Neutrophil (primary cell): ENCODE measurements at regions not wholly inside any gene's neighbourhood (a gene's known extent, or its start where the extent isn't known, plus 50 kb on each side); places are given as distances from the start of the nearest gene placed in this dataset.

Source experiments
- H3K27ac ChIP-seq: fragments of 200-600 bp; sonication (generic); 2 replicates; pipeline ENCODE4 v1.5.1; 2016; ENCODE audit warnings: mild to moderate bottlenecking, moderate library complexity
- H3K27me3 ChIP-seq: fragments of 200-600 bp; sonication (generic); 2 replicates; pipeline ENCODE4 v1.6.0; 2016; ENCODE audit warnings: mild to moderate bottlenecking
- H3K36me3 ChIP-seq: fragments of 200-600 bp; sonication (generic); 2 replicates; pipeline ENCODE4 v1.5.1; 2017
- H3K4me1 ChIP-seq, 2 experiments: fragments of 200-600 bp in 1 of 2; sonication (generic) in 1 of 2; 1 replicate in 1 of 2; 2 replicates in 1 of 2; pipeline versions ENCODE4 v1.5.1 to v1.6.1; 2013 to 2016; ENCODE audit warnings: low read depth in 1 of 2, low read length in 1 of 2, mild to moderate bottlenecking in 1 of 2, moderate library complexity in 1 of 2; ENCODE audit not compliant: control insufficient read depth in 1 of 2, insufficient read depth in 1 of 2
- H3K4me3 ChIP-seq, 2 experiments: fragments of 200-600 bp in 1 of 2; sonication (generic) in 1 of 2; 1 replicate in 1 of 2; 2 replicates in 1 of 2; pipeline ENCODE4 v1.5.1; 2013 to 2016; ENCODE audit warnings: low read depth in 1 of 2, low read length in 1 of 2, mild to moderate bottlenecking in 1 of 2, moderate library complexity in 1 of 2
- H3K9me3 ChIP-seq: fragments of 200-600 bp; sonication (generic); 2 replicates; pipeline ENCODE4 v1.5.1; 2016
- TF ChIP-seq, protein P1 (sequence below): fragments of 200-600 bp; sonication (generic); IDR thresholded peaks from 2 replicates; pipeline ENCODE4 v1.5.1; 2016; ENCODE audit warnings: antibody characterized with exemption

DNA sequence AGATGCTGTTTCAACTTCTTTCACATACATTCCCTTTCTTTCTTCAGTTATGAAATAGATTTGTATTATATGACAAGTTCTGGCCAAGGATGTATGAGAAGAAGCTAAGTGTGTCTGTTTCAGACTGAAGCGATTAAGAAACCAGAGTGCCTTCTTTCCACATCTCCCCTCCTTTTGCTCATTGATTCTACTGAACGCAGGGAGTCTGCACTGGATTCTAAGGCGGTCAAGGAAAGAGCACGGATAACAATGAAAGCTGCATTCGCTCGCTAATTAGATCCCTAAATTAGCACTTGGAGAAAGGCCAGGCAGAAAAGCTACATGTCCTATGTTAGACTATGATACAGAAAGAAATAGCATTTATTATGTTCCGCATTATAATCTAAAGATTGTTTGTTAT, 267.7 kb downstream of the HAO1 start:
- Histone ChIP-seq H3K27ac (no peak overlapping the region), H3K4me1 (no peaks in the 10 kb centered on the region), H3K9me3 (no peaks in the 10 kb centered on the region), H3K36me3 (no peaks in the 10 kb centered on the region), H3K27me3 (no peaks in the 10 kb centered on the region), H3K4me3 (no peak overlapping the region)
- TF ChIP-seq, protein P1, sequence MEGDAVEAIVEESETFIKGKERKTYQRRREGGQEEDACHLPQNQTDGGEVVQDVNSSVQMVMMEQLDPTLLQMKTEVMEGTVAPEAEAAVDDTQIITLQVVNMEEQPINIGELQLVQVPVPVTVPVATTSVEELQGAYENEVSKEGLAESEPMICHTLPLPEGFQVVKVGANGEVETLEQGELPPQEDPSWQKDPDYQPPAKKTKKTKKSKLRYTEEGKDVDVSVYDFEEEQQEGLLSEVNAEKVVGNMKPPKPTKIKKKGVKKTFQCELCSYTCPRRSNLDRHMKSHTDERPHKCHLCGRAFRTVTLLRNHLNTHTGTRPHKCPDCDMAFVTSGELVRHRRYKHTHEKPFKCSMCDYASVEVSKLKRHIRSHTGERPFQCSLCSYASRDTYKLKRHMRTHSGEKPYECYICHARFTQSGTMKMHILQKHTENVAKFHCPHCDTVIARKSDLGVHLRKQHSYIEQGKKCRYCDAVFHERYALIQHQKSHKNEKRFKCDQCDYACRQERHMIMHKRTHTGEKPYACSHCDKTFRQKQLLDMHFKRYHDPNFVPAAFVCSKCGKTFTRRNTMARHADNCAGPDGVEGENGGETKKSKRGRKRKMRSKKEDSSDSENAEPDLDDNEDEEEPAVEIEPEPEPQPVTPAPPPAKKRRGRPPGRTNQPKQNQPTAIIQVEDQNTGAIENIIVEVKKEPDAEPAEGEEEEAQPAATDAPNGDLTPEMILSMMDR: no peak

DNA sequence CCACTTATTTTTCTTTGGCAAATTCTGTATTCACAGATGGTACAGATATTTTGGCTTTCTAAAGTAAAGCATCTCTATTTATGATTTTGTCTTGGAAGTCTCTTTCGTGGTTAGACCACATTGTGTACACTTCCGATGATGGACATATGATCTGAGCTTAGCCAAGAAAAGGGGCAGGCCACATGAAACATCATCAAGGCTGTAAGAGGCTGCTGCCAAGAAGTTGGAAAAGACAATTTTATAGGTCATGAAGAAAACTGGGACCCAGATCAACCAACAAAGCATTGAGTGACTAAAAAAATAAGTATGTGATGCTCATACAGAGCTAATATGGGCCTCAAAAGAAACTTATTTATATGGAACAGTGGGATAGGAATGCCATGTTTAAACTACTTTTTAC, 266.4 kb downstream of the HAO1 start:
- no peak overlapping the region for H3K4me3 ChIP-seq
- TF ChIP-seq, protein P1: no peak
- H3K27me3 ChIP-seq: no peaks in the 10 kb centered on the region
- H3K36me3 ChIP-seq: no peaks in the 10 kb centered on the region
- H3K9me3 ChIP-seq: no peaks in the 10 kb centered on the region
- no peak overlapping the region for H3K27ac ChIP-seq
- no peaks in the 10 kb centered on the region for H3K4me1 ChIP-seq

- TF ChIP-seq, protein P1: no peak
- Histone ChIP-seq H3K27ac (no peak overlapping the region), H3K4me3 (no peak overlapping the region), H3K27me3 (no peaks in the 10 kb centered on the region), H3K9me3 (no peaks in the 10 kb centered on the region), H3K4me1 (no peaks in the 10 kb centered on the region), H3K36me3 (no peaks in the 10 kb centered on the region)
These were observed 257.3 kb downstream of the HAO1 start for GRCh38 chr20:7682916-7683315.

DNA sequence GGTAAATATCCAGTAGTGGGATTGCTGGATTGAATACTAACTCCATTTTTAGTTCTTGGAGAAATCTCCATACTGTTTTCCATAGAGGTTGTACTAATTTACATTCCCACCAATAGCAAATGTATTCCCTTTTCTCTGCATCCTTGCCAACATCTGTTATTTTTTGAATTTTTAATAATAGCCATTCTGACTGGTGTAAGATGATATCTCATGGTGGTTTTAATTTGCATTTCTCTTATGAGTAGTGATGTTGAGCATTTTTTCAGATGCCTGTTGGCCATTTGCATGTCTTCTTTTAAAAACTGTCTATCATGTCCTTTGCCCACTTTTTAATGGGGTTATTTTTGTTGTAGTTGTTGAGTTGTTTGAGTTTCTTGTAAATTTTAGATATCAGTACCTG, 253.2 kb downstream of the HAO1 start:
- H3K27me3 ChIP-seq: no peaks in the 10 kb centered on the region
- no peaks in the 10 kb centered on the region for H3K4me1 ChIP-seq
- H3K9me3 ChIP-seq: no peaks in the 10 kb centered on the region
- no peak overlapping the region for H3K27ac ChIP-seq
- TF ChIP-seq, protein P1: no peak
- H3K36me3 ChIP-seq: no peaks in the 10 kb centered on the region
- H3K4me3 ChIP-seq: no peak overlapping the region

GRCh38 chr20:7689151-7689550, 251.1 kb downstream of the HAO1 start:
- TF ChIP-seq, protein P1: no peak
- Histone ChIP-seq H3K4me1 (no peaks in the 10 kb centered on the region), H3K27me3 (no peaks in the 10 kb centered on the region), H3K27ac (no peak overlapping the region), H3K36me3 (no peaks in the 10 kb centered on the region), H3K4me3 (no peak overlapping the region), H3K9me3 (no peaks in the 10 kb centered on the region)
